Cerebellar cortex (tissue), 1 donor: ENCODE measurements at regions not wholly inside any gene's neighbourhood (a gene's known extent, or its start where the extent isn't known, plus 50 kb on each side); places are given as distances from the start of the nearest gene placed in this dataset.

Source experiments
- DNase-seq: peaks from one replicate; pipeline ENCODE4 v3.0.0-alpha.2; 2015; ENCODE audit warnings: low spot score

GRCh38 chr4:146577111-146577510, 55.4 kb upstream of the SLC10A7 start:
- no peak for DNase-seq

- DNase-seq = peak; percentile 2
These were observed 55.8 kb upstream of the POU4F2 start for GRCh38 chr4:146582864-146583263.

- no peak for DNase-seq
These were observed 52.8 kb upstream of the POU4F2 start for GRCh38 chr4:146585761-146586333.
